GM21717 (cell line): ENCODE measurements at regions not wholly inside any gene's neighbourhood (a gene's known extent, or its start where the extent isn't known, plus 50 kb on each side); places are given as distances from the start of the nearest gene placed in this dataset.

ENCODE experiments used
- ATAC-seq: cut with Tn5 transposase; IDR thresholded peaks from one replicate; pipeline ENCODE4 v1.9.1; 2021; ENCODE audit warnings: mild to moderate bottlenecking, moderate library complexity; ENCODE audit not compliant: unreplicated experiment

DNA sequence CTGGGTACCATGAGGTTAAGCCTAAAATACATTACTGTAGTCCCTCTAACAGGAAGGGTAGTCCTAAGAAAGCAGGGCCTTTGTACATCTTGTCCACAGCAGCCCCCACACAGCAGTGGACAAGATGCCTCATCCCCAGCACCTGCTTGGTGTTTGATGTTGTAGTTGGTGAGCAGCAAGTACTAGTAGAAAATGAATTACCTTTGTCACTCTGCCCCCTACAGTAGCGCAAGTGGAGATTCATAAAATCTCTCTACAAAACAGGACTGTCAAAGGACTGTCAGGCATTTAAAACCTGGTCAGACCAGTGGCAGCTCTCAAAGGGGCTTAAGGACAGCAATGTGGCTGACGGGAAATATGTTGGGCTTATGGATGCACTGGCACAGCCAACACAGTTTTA is 122.5 kb downstream of the TMEM174 start:
- ATAC-seq, result no peak

DNA sequence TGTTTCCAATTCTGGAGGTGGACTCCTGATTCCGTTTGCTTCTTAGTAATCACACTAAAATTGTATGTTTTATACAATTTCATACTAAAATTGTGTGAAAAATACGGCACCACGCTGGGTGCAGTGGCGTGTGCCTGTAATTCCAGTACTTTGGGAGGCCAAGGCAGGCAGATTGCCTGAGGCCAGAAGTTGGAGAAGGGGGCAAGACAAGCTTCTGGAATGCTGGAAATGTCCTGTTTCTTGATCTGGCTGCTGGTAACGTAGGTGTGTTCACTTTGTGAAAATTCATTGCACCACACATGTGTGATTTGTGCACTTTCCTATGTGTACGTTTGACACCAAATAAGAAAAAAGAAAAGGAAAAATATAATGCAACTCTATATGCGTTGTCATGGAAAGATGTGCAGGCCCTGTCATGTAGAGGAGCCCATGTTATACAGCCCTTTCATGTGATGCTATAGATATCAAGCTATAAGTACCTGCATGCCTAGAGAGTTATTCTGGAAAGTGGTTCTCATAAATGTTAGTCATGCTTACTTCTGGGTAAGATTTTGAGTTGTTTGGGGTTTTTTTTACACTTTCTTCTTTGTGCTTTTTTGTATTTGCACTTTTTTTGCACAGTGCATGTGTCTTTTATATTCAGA is 119.9 kb downstream of the TMEM174 start:
- no peak for ATAC-seq

GRCh38 chr5:73291873-73292272 is 118.9 kb downstream of the TMEM174 start:
- ATAC-seq, result no peak

DNA sequence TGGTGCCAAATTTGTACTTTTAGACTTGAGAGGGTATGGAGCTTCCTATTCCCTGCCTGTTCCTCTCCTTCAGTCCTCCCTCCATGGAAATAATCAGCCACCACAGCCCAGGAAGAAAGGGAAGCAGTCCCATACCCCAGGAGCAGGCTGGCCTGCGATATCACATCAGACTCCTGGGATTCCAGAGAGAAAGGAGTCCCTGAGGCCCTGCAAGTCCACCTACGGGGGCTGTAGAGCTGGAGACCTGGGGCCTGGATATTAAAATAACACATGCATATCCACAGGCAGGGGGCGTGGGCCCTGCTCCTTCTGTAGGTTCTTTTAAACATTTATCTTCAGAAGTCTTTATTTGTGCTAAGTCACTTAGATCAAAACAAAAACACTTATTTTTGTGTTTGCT is 117.2 kb downstream of the TMEM174 start:
- no peak for ATAC-seq

- no peak for ATAC-seq
Measured at GRCh38 chr5:73288803-73289720, 116.1 kb downstream of the TMEM174 start.

GRCh38 chr5:73286896-73287295 is 113.9 kb downstream of the TMEM174 start:
- no peak for ATAC-seq

- no peak for ATAC-seq
Measured at GRCh38 chr5:73284985-73285384, 112.0 kb downstream of the TMEM174 start.

DNA sequence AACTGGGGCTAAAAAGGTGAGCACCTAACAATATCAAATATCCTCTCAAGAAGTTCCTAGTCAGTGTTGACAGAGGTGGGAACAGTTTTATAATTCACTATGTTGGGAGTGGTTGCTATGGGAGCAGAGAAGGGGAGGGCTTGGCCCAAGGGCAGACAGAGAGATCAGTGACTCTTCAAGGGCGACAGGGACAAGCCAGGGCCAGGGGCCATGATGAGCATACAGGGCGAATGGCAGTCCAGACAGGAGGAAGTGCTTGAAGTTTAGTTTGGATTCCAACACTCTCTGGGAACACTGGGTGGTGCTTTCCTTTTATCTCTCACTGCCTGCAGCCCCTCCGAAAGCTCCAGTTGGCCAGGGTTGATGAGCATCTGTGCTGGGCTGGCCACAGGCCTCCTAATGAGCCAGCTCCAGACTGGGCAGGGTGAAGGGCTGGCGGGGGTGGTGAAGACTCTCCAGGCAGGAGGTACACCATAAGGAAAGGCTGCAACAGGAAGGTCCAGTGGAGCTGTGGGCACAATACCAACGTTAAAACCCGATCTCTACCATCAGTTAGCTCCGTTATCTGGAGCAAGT is 111.3 kb downstream of the TMEM174 start:
- no peak for ATAC-seq

DNA sequence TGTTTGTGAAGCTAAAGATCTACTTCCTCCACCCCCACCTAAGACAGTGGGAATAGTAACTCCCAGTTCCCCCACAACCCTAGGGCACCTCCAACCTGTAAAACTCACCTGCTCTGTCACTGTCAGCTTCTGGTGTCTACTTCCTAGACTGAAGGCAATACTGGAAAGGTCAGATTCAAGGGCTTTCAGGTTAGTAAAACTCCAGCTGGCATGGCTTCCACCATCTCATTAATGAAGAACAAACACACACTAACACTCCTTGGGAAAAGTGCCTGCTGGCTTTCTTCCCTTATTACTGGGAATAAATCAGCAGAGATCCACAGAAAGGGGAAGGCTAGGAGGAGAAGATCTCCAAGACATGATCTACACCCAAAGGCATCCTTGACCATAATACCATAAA is 109.9 kb downstream of the TMEM174 start:
- ATAC-seq, result no peak

DNA sequence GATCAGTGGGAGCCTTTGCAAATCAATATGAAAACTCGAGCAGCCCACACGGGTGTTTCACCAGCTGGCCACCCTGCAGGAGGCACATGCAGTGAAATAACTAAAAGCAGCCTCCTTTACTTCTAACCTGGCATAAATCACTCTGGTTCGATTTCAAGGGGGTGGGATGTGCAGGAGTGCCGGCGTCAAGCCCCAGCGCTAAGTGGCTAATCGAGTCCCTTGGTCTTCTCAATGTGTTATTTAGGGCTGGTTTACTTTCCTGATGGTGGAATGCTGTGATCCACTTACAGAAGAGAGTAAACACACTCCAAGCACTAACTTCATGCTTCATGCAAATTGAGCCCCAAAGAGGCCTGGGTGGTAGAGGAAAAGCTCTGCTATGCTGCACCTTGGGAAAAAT is 109.4 kb downstream of the TMEM174 start:
- no peak for ATAC-seq

GRCh38 chr5:73280821-73281746 is 108.1 kb downstream of the TMEM174 start:
- ATAC-seq, result no peak

DNA sequence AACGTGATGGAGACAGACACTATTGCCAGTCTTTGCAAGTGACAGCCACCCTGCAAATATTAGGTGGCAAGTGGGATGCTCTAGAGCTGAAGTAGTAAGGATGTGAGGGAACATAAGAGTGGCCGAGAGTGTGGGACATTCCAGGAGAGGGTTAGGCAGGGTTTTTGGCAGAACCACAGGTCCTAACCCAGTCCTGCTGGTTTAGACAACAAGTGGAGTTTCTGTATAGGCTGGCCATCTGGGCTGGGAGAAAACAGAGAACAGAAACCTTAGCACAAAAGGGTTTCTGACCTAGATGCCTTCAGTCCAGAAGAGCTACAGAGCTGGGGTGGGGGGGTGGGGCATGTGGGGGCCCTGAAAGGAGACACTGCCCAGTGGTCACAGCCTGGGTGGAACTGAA is 107.4 kb downstream of the TMEM174 start:
- no peak for ATAC-seq

- no peak for ATAC-seq
Measured at GRCh38 chr5:73279805-73280204, 106.8 kb downstream of the TMEM174 start.

DNA sequence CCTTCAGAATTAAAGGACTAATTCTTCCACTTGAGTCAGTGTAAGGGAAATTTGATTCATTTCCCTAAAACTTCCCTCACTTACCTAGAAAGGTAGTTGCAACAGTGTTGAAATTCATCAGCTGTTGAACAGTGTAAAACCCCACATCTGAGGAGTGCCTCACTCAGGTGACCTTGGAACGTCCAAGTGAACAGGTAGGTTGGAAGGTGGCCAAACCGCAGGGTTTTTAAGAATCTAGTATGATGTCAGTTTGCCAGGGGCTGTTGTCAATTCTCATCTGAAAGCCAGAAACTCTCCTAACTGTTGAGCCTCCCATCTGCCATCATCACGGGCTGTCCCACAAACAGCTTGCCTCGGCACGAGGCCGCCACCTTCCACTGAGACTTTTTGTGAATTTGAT is 105.7 kb downstream of the TMEM174 start:
- no peak for ATAC-seq

- ATAC-seq, result no peak
Measured at GRCh38 chr5:73274881-73275663, 102.1 kb downstream of the TMEM174 start.

- no peak for ATAC-seq
Measured at GRCh38 chr5:73274121-73274520, 101.1 kb downstream of the TMEM174 start.

DNA sequence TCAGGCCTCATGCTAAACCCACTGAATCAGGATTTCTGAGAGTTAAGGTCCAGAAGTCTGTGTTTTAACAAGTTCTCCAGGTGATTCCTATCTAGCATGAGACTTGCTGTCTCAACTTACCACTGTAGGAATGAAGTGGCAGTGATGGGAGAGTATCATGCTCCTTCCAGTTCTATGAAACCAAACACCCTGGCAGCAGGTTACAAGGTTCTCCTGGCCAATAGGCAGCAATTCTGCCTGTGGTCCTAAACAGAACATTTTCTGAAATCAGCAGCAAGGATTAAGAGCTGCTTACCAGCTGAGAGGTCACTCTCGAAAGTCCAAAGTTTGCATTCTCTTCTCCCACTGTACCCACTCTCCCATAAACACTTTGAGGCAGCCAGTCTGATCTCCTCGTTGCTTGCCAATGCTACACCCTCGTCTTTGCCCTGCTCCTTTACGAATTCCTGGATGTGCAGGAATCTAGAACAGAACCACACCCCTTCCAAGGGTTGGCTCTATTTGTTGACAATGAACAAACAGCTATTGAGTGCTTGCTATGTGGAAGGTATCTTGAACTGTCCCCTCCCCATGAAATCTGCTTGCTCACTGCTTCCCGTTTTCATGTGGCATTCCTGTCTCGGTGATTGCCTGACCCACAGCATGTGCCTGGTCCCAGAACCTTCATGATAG is 100.5 kb downstream of the TMEM174 start:
- ATAC-seq, result no peak

- ATAC-seq, result no peak
Measured at GRCh38 chr5:73272351-73272750, 99.4 kb downstream of the TMEM174 start.

DNA sequence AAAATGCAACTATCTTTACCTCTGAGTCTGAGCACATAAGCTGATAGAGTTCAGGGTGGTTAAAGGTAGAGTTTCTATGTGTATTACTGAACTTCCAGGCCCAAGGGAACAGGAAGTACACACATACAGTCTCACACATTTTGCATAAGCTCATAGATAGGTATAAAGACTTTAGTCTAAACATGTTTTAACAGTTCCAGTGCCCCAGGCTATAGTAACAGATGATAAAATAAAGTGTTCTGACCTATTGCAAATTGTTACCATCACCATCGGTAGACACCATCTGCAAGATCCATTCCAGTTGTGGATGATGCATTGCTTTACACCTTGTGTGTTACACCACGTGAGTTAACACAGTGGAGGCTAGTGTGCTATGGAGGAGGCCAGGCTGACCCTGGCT is 95.8 kb downstream of the TMEM174 start:
- no peak for ATAC-seq
